IMR-90 (cell line): ENCODE measurements at regions not wholly inside any gene's neighbourhood (a gene's known extent, or its start where the extent isn't known, plus 50 kb on each side); places are given as distances from the start of the nearest gene placed in this dataset.

Source experiments
- ATAC-seq: fragments of 200-7000 bp; cut with Tn5 transposase; 2 replicates; pipeline ENCODE4 v1.9.1; 2020; ENCODE audit warnings: low read depth, mild to moderate bottlenecking, moderate library complexity
- BruUV-seq: library from RNA; stranded (reverse); fragments of 400-500 nt; replicated peaks from 2 replicates; lab custom pipeline; 2021; lab: Mats Ljungman, UMichigan
- CTCF ChIA-PET: fragments of 300-600 bp; formaldehyde crosslinking; extraction: SDS; loops from one replicate; lab custom pipeline; 2021; ENCODE audit warnings: antibody characterized with exemption; lab: Yijun Ruan, JAX
- POLR2A ChIA-PET: fragments of 300-600 bp; sonication (Branson Sonifier 250); formaldehyde crosslinking; loops from one replicate; lab custom pipeline; 2022; ENCODE audit warnings: antibody characterized with exemption; ENCODE audit not compliant: unreplicated experiment; lab: Charles Lee
- DNase-seq: peaks from one replicate; pipeline ENCODE4 v3.0.0; 2013
- H2AFZ ChIP-seq: replicated peaks from 2 replicates; pipeline ENCODE3; 2013; ENCODE audit warnings: low read length, mild to moderate bottlenecking; ENCODE audit not compliant: poor library complexity
- H2AK5ac ChIP-seq: 2 replicates; pipeline ENCODE4 v1.6.1; 2013; ENCODE audit warnings: low read depth, low read length, inconsistent platforms
- H2AK9ac ChIP-seq: replicated peaks from 2 replicates; pipeline ENCODE3; 2013; ENCODE audit warnings: mild to moderate bottlenecking, low read depth, low read length, moderate library complexity; ENCODE audit not compliant: poor library complexity
- H2BK120ac ChIP-seq: 2 replicates; pipeline ENCODE4 v1.6.1; 2013; ENCODE audit warnings: low read depth, low read length, inconsistent platforms
- H2BK15ac ChIP-seq: 3 replicates; pipeline ENCODE4 v1.6.1; 2013; ENCODE audit warnings: low read depth, low read length, inconsistent platforms
- H2BK20ac ChIP-seq: 2 replicates; pipeline ENCODE4 v1.6.1; 2013; ENCODE audit warnings: low read depth, mild to moderate bottlenecking, inconsistent platforms, low read length, moderate library complexity
- H2BK5ac ChIP-seq: 2 replicates; pipeline ENCODE4 v1.6.1; 2013; ENCODE audit warnings: mild to moderate bottlenecking, low read depth, low read length, inconsistent platforms; ENCODE audit not compliant: poor library complexity, severe bottlenecking
- H3K14ac ChIP-seq: replicated peaks from 2 replicates; pipeline ENCODE4 v1.6.1; 2013; ENCODE audit warnings: low read depth, low read length, inconsistent platforms
- H3K18ac ChIP-seq: 2 replicates; pipeline ENCODE4 v1.6.1; 2013; ENCODE audit warnings: low read depth, low read length, control low read depth
- H3K23ac ChIP-seq: 2 replicates; pipeline ENCODE4 v1.6.1; 2013; ENCODE audit warnings: low read depth, low read length, inconsistent platforms
- H3K27ac ChIP-seq: 2 replicates; pipeline ENCODE4 v1.5.1; 2013; ENCODE audit warnings: mild to moderate bottlenecking, control low read depth, low read length; ENCODE audit not compliant: insufficient read depth
- H3K27me3 ChIP-seq: 2 replicates; pipeline ENCODE4 v1.6.1; 2013; ENCODE audit warnings: low read length; ENCODE audit not compliant: control insufficient read depth, insufficient read depth
- H3K36me3 ChIP-seq: 2 replicates; pipeline ENCODE4 v1.6.1; 2013; ENCODE audit warnings: low read length, mixed read lengths; ENCODE audit not compliant: control insufficient read depth, insufficient read depth
- H3K4ac ChIP-seq: 2 replicates; pipeline ENCODE4 v1.6.1; 2013; ENCODE audit warnings: low read depth, low read length, inconsistent platforms
- H3K4me1 ChIP-seq: 2 replicates; pipeline ENCODE4 v1.6.1; 2013; ENCODE audit warnings: low read length, mixed read lengths; ENCODE audit not compliant: control insufficient read depth, insufficient read depth
- H3K4me2 ChIP-seq: 2 replicates; pipeline ENCODE4 v1.6.1; 2013; ENCODE audit warnings: low read depth, mild to moderate bottlenecking, control low read depth, low read length, moderate library complexity
- H3K4me3 ChIP-seq: 2 replicates; pipeline ENCODE4 v1.5.1; 2013; ENCODE audit warnings: low read depth, mild to moderate bottlenecking, control low read depth, low read length, moderate library complexity; ENCODE audit not compliant: insufficient read depth
- H3K56ac ChIP-seq: 2 replicates; pipeline ENCODE4 v1.6.1; 2013; ENCODE audit warnings: low read length, inconsistent platforms; ENCODE audit not compliant: insufficient read depth; ENCODE audit errors: extremely low read depth
- H3K79me1 ChIP-seq, 2 experiments: 2 replicates each; pipeline ENCODE4 v1.6.1; 2013; ENCODE audit warnings: low read length in 2 of 2, inconsistent platforms in 1 of 2, low read depth in 1 of 2
- H3K9ac ChIP-seq: 2 replicates; pipeline ENCODE4 v1.6.1; 2013; ENCODE audit warnings: low read depth, low read length, control low read depth
- H3K9me1 ChIP-seq: 2 replicates; pipeline ENCODE4 v1.6.1; 2013; ENCODE audit warnings: low read length, inconsistent platforms; ENCODE audit not compliant: insufficient read depth
- H3K9me3 ChIP-seq: 2 replicates; pipeline ENCODE4 v1.6.1; 2013; ENCODE audit warnings: low read length; ENCODE audit not compliant: control insufficient read depth, insufficient read depth
- H4K20me1 ChIP-seq: 2 replicates; pipeline ENCODE4 v1.6.1; 2013; ENCODE audit warnings: low read length, inconsistent platforms; ENCODE audit not compliant: insufficient read depth
- H4K5ac ChIP-seq: 2 replicates; pipeline ENCODE4 v1.6.1; 2013; ENCODE audit warnings: mild to moderate bottlenecking, low read depth, low read length, control low read depth
- H4K8ac ChIP-seq, 2 experiments: 2 replicates each; pipeline ENCODE4 v1.6.1; 2013; ENCODE audit warnings: low read depth in 2 of 2, low read length in 2 of 2, control low read depth in 1 of 2, inconsistent platforms in 1 of 2
- H4K91ac ChIP-seq: 2 replicates; pipeline ENCODE4 v1.6.1; 2013; ENCODE audit warnings: low read depth, low read length, inconsistent platforms; ENCODE audit not compliant: insufficient read depth
- BHLHE40 ChIP-seq: fragments of 150-350 bp; IDR thresholded peaks from 2 replicates; pipeline ENCODE4 v1.6.1; 2016; ENCODE audit warnings: mild to moderate bottlenecking, low read depth, low read length
- ELK1 ChIP-seq: fragments of 150-350 bp; IDR thresholded peaks from 2 replicates; pipeline ENCODE4 v1.6.1; 2016; ENCODE audit warnings: low read depth, mild to moderate bottlenecking, low read length, moderate library complexity, borderline replicate concordance
- FOS ChIP-seq: fragments of 150-350 bp; IDR thresholded peaks from 2 replicates; pipeline ENCODE4 v1.6.1; 2016; ENCODE audit warnings: low read depth, low read length
- RAD21 ChIP-seq: IDR thresholded peaks from 2 replicates; pipeline ENCODE4 v1.6.1; 2012; ENCODE audit warnings: low read length, improper control_type of control experiment
- USF2 ChIP-seq: fragments of 150-350 bp; IDR thresholded peaks from 2 replicates; pipeline ENCODE4 v1.6.1; 2017; ENCODE audit warnings: mild to moderate bottlenecking, antibody characterized with exemption, low read length, low read depth
- WGBS, 2 experiments: methylation state at CpG; one replicate each; pipeline versions ENCODE4 v1.1.5 to v1.1.7; 2013; ENCODE audit warnings: missing lambda C conversion rate in 2 of 2; ENCODE audit not compliant: insufficient read length in 1 of 2; ENCODE audit errors: extremely low coverage in 2 of 2; 5-methylcytosine and 5-hydroxymethylcytosine counted together
- dilution Hi-C: fragments of 300-500 bp; cut with HindIII; formaldehyde crosslinking; loops from one replicate; pipeline ENCODE4 v1.14.3; 2018; ENCODE audit warnings: low sequenced_read_pairs; ENCODE audit not compliant: unreplicated experiment
- in situ Hi-C: fragments of 300-500 bp; cut with MboI; formaldehyde crosslinking; loops from 3 replicates; pipeline ENCODE4 v1.14.3; 2019; ENCODE audit warnings: low sequenced_read_pairs, inconsistent platforms, mixed read lengths
- intact Hi-C: fragments of 100-400 bp; cut with micrococcal nuclease; formaldehyde crosslinking; loops from 2 replicates; pipeline ENCODE4 v1.10.0; 2022

GRCh38 chr16:61181982-61182381 lies 854.3 kb downstream of the CDH8 start:
- Histone ChIP-seq H2BK120ac (no peak overlapping the region), H3K4me2 (no peak overlapping the region), H3K79me1 (no peaks in the 10 kb centered on the region), H2BK20ac (no peak overlapping the region), H3K9me3 (peaks cover 5% of the 10 kb centered on the region; the same call in 1 of the 2 replicates), H2AK9ac (no peak overlapping the region), H3K18ac (no peak overlapping the region), H4K91ac (no peak overlapping the region), H3K23ac (no peak overlapping the region), H3K4ac (no peak overlapping the region), H2BK15ac (no peak overlapping the region), H3K56ac (no peak overlapping the region), H3K14ac (no peak overlapping the region), H2AFZ (no peak overlapping the region), H3K4me1 (no peaks in the 10 kb centered on the region), H4K8ac (no peak overlapping the region), H4K20me1 (no peaks in the 10 kb centered on the region), H3K4me3 (no peak overlapping the region), H3K27ac (no peak overlapping the region), H3K9me1 (no peaks in the 10 kb centered on the region), H3K27me3 (no peaks in the 10 kb centered on the region), H2AK5ac (no peak overlapping the region), H3K9ac (no peak overlapping the region), H2BK5ac (no peak overlapping the region), H4K5ac (no peak overlapping the region), H3K36me3 (no peaks in the 10 kb centered on the region)
- TF ChIP-seq RAD21 = no peak
- no peak for TF ChIP-seq FOS
- TF ChIP-seq USF2 = no peak
- TF ChIP-seq BHLHE40 = no peak
- TF ChIP-seq ELK1 = no peak
- ChIA-PET CTCF (no interaction called here), POLR2A (no interaction called here)
- no peak for DNase-seq
- WGBS, 2 experiments = 40% methylated on average over 1 of the region's 2 CpGs; no CpG with 5 or more reads in 1 of the 2 experiments
- in situ Hi-C loops (no loop called here), dilution Hi-C loops (no loop called here), intact Hi-C loops (no loop called here)
- BruUV-seq = no TSS peak
- ATAC-seq = no peak
